ENCODE measurements at regions not wholly inside any gene's neighbourhood (a gene's known extent, or its start where the extent isn't known, plus 50 kb on each side); places are given as distances from the start of the nearest gene placed in this dataset.

GRCh38 chr10:131440405-131441360, 129.2 kb upstream of the TCERG1L start:
- Histone ChIP-seq H3K4me3 (IDR thresholded peaks at IDR 0.05; ENCODE audit: insufficient read depth, low read depth, low read length) (no peak overlapping the region), H3K27ac (no peak overlapping the region), H3K36me3 (ENCODE audit: insufficient read depth) (no peaks in the 10 kb centered on the region), H3K4me2 (no peak overlapping the region), H3K4me1 (ENCODE audit: low read depth, poor library complexity, severe bottlenecking) (no peaks in the 10 kb centered on the region), H3K27me3 (ENCODE audit: insufficient read depth, low read depth) (peaks cover 3% of the 10 kb centered on the region; the same call in 1 of the 2 replicates), H3K79me2 (ENCODE audit: insufficient read depth, low read depth) (no peaks in the 10 kb centered on the region), H4K20me1 (ENCODE audit: insufficient read depth) (no peaks in the 10 kb centered on the region), H2AFZ (ENCODE audit: low read depth) (no peak overlapping the region), H3K9ac (no peak overlapping the region)
- TF ChIP-seq, protein P1, sequence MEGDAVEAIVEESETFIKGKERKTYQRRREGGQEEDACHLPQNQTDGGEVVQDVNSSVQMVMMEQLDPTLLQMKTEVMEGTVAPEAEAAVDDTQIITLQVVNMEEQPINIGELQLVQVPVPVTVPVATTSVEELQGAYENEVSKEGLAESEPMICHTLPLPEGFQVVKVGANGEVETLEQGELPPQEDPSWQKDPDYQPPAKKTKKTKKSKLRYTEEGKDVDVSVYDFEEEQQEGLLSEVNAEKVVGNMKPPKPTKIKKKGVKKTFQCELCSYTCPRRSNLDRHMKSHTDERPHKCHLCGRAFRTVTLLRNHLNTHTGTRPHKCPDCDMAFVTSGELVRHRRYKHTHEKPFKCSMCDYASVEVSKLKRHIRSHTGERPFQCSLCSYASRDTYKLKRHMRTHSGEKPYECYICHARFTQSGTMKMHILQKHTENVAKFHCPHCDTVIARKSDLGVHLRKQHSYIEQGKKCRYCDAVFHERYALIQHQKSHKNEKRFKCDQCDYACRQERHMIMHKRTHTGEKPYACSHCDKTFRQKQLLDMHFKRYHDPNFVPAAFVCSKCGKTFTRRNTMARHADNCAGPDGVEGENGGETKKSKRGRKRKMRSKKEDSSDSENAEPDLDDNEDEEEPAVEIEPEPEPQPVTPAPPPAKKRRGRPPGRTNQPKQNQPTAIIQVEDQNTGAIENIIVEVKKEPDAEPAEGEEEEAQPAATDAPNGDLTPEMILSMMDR (conservative IDR thresholded peaks at IDR 0.05; ENCODE audit: low read depth, low read length), result no peak

DNA sequence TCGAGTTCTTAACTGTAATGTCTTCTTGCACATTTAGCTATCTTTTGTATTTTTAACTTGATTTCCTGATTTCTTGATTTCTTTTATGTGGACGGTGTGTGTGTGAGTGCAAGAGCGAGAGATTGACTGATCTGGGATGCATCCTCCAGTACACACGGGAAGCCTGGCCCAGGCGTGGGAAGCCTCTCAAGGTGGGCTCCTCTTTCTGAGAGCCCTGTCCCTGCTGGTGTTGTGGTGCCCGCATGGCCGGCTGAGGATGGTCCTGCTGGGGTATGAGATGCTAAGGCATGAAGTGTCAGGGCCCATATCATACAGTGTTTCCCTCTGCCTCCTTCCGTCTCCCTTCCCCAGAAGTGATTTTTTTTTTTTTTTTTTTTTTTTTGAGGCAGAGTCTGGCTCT, 130.8 kb upstream of the TCERG1L start:
- Histone ChIP-seq H3K79me2 (ENCODE audit: insufficient read depth, low read depth) (no peaks in the 10 kb centered on the region), H3K27me3 (ENCODE audit: insufficient read depth, low read depth) (peaks cover 3% of the 10 kb centered on the region; the same call in 1 of the 2 replicates), H2AFZ (ENCODE audit: low read depth) (no peak overlapping the region), H3K4me2 (no peak overlapping the region), H3K9ac (no peak overlapping the region), H3K27ac (no peak overlapping the region), H3K4me1 (ENCODE audit: low read depth, poor library complexity, severe bottlenecking) (no peaks in the 10 kb centered on the region), H3K36me3 (ENCODE audit: insufficient read depth) (no peaks in the 10 kb centered on the region), H4K20me1 (ENCODE audit: insufficient read depth) (no peaks in the 10 kb centered on the region), H3K4me3 (IDR thresholded peaks at IDR 0.05; ENCODE audit: insufficient read depth, low read depth, low read length) (no peak overlapping the region)
- TF ChIP-seq, protein P1 (conservative IDR thresholded peaks at IDR 0.05; ENCODE audit: low read depth, low read length), result no peak

DNA sequence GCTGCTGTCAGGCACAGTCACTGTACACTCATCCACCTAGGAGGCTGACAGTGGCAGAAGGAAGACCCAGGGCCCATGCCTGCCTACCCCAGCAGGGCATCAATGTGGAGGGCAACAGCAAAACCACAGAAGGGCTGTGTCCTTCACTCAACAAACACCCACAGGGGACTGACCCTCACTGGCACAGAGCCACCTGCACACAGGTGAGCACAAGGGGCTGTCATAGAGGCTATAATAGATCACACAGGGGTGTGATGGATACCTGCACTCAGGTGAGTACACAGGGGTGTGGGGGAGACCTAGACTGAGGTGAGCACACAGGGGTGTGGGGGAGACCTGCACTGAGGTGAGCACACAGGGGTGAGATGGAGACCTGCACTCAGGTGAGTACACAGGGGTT, 132.8 kb upstream of the TCERG1L start:
- Histone ChIP-seq H3K4me2 (no peak overlapping the region), H3K79me2 (ENCODE audit: insufficient read depth, low read depth) (no peaks in the 10 kb centered on the region), H3K4me3 (IDR thresholded peaks at IDR 0.05; ENCODE audit: insufficient read depth, low read depth, low read length) (no peak overlapping the region), H3K4me1 (ENCODE audit: low read depth, poor library complexity, severe bottlenecking) (no peaks in the 10 kb centered on the region), H2AFZ (ENCODE audit: low read depth) (no peak overlapping the region), H3K27ac (no peak overlapping the region), H3K36me3 (ENCODE audit: insufficient read depth) (no peaks in the 10 kb centered on the region), H3K27me3 (ENCODE audit: insufficient read depth, low read depth) (peaks cover 3% of the 10 kb centered on the region; the same call in 1 of the 2 replicates), H4K20me1 (ENCODE audit: insufficient read depth) (no peaks in the 10 kb centered on the region), H3K9ac (no peak overlapping the region)
- TF ChIP-seq, protein P1 (conservative IDR thresholded peaks at IDR 0.05; ENCODE audit: low read depth, low read length), result no peak

- H3K4me3 ChIP-seq (IDR thresholded peaks at IDR 0.05; ENCODE audit: insufficient read depth, low read depth, low read length), result no peak overlapping the region
- TF ChIP-seq, protein P1 (conservative IDR thresholded peaks at IDR 0.05; ENCODE audit: low read depth, low read length), result no peak
- H3K79me2 ChIP-seq (ENCODE audit: insufficient read depth, low read depth), result no peaks in the 10 kb centered on the region
- no peak overlapping the region for H3K4me2 ChIP-seq
- H3K4me1 ChIP-seq (ENCODE audit: low read depth, poor library complexity, severe bottlenecking), result no peaks in the 10 kb centered on the region
- no peak overlapping the region for H3K9ac ChIP-seq
- no peak overlapping the region for H2AFZ ChIP-seq (ENCODE audit: low read depth)
- peaks cover 3% of the 10 kb centered on the region; the same call in 1 of the 2 replicates for H3K27me3 ChIP-seq (ENCODE audit: insufficient read depth, low read depth)
- H3K36me3 ChIP-seq (ENCODE audit: insufficient read depth), result no peaks in the 10 kb centered on the region
- no peaks in the 10 kb centered on the region for H4K20me1 ChIP-seq (ENCODE audit: insufficient read depth)
- H3K27ac ChIP-seq, result no peak overlapping the region
These were observed 133.4 kb upstream of the TCERG1L start for GRCh38 chr10:131444862-131445461.
